ENCODE measurements at regions not wholly inside any gene's neighbourhood (a gene's known extent, or its start where the extent isn't known, plus 50 kb on each side); places are given as distances from the start of the nearest gene placed in this dataset.

DNA sequence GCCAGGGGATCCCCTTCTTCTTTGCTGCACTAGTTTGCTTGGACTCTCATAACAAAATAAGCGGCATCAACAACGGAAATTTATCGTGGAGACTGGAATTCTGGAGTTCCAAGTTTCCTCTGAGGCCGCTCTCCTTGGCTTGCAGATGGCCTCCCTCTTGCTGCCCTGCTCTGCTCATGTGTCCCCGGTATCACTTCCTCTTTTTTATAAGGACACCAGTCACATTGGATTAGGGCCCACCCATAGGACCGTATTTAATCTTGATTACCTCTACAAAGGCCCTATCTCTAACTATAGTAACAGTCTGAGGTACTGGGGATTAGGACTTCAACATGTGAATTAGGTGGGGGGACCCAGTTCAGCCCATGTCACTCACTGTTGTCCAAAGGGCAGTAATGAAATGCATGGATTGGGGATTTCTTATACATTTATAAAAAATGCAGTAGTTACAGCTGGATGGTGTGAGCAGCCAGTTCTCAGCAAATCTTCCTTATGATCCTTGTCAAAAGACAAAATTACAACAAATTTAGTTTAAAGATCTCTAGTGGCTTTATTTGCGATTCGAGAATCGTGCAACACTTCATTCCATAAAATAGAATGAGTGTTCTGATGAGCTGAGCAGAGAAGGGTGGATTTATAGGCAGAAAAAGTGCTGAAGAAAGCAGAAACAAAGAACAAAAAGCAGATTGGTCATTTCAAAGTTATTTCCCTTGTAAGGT lies 59.3 kb upstream of the AKAP12 start:
- TF ChIP-seq, protein P1, sequence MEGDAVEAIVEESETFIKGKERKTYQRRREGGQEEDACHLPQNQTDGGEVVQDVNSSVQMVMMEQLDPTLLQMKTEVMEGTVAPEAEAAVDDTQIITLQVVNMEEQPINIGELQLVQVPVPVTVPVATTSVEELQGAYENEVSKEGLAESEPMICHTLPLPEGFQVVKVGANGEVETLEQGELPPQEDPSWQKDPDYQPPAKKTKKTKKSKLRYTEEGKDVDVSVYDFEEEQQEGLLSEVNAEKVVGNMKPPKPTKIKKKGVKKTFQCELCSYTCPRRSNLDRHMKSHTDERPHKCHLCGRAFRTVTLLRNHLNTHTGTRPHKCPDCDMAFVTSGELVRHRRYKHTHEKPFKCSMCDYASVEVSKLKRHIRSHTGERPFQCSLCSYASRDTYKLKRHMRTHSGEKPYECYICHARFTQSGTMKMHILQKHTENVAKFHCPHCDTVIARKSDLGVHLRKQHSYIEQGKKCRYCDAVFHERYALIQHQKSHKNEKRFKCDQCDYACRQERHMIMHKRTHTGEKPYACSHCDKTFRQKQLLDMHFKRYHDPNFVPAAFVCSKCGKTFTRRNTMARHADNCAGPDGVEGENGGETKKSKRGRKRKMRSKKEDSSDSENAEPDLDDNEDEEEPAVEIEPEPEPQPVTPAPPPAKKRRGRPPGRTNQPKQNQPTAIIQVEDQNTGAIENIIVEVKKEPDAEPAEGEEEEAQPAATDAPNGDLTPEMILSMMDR (tag by site-specific recombination; IDR thresholded peaks at IDR 0.05): no peak
- TF ChIP-seq ZBTB20 (tag by site-specific recombination; IDR thresholded peaks at IDR 0.05) (no peak), ZNF274 (IDR thresholded peaks at IDR 0.05; ENCODE audit: low read length) (no peak), ZNF274 (tag by site-specific recombination; IDR thresholded peaks at IDR 0.05; ENCODE audit: borderline replicate concordance) (no peak)
- TF ChIP-seq, protein P2, sequence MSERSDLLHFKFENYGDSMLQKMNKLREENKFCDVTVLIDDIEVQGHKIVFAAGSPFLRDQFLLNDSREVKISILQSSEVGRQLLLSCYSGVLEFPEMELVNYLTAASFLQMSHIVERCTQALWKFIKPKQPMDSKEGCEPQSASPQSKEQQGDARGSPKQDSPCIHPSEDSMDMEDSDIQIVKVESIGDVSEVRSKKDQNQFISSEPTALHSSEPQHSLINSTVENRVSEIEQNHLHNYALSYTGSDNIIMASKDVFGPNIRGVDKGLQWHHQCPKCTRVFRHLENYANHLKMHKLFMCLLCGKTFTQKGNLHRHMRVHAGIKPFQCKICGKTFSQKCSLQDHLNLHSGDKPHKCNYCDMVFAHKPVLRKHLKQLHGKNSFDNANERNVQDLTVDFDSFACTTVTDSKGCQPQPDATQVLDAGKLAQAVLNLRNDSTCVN (tag by site-specific recombination; optimal IDR thresholded peaks at IDR 0.05): no peak

Data from HEK293 (cell line).